Glomerular visceral epithelial cell (primary cell): ENCODE measurements at regions not wholly inside any gene's neighbourhood (a gene's known extent, or its start where the extent isn't known, plus 50 kb on each side); places are given as distances from the start of the nearest gene placed in this dataset.
"Not testable (repeated sequence)": the region's sequence is repeated elsewhere in the genome, so short reads cannot be mapped to it uniquely, and the experiment has no call there.

Source experiments
- DNase-seq: peaks from one replicate; pipeline ENCODE4 v3.0.0-alpha.2; 2016; ENCODE audit errors: extremely low spot score

DNA sequence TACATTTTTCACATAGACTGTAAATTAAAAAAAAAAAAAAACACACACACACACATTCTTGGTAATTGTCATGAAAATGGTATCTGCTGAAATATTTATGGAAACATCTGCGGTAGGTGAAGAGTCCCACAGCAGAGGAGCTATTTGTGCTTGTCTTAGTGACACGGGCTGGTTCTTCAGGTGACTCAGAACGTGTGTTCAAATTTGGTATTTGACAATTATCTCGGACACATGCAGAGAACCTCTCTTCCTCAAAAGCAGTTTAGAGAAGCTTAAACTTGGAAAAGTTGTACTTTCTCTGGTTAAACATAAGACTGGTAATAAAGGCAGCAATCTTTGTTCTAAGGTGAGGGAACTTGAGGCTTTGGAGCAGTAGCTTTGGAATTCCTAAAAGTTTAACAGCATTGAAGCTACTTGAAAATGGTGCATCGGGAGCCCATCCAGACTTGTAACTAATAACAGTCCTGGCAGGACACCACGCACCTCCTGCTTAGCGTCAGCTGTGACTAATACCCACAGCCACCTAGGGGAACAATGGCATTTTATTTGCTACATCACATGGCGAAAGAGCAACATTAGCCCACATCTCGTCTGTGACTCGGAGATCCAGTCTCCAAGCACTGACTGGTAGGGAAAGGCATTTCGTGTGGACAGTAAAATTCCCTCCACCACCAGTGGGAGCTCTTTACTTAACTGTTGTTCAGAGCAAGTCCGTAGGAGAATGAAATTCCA, 1505.1 kb upstream of the SLC10A2 start:
- peak; percentile 85 for DNase-seq

DNA sequence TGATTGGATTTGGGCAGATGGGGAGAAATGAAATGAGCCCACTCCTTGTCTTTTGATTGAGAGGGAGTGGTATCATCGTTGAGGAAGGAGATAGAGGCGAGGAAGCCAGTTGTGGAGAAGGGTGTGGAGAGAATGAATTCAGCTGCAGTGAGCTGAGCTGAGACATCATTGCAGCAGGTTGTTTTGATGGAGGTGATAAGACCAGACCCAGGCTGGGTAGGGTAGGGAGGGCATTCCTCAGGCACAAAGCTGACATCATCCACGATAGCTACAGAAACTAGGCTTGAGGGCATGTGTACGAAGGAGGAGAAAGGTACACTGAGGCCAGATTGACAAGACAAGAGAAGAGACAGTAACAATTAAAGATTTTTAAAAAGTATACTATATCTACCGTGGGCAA, 1500.9 kb upstream of the SLC10A2 start:
- no peak for DNase-seq

DNA sequence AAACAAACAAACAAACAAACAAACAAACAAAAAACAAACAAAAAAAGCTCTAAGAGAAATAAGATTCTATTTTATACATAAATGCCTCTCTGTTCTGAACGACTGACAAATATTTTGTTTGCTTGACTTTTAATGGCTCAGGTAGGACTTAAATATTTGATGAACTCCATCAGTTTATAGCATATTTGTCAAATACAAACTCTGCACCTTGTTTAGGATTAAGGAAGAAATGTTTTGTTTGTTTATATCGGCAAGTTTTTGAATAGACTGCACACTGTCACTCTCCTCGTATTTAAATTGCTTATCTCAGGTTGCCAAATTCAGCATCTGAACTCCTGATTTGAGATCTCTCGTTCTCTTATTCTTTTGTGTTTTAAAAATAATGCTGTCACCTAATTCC, 1499.7 kb upstream of the SLC10A2 start:
- DNase-seq, result no peak

DNA sequence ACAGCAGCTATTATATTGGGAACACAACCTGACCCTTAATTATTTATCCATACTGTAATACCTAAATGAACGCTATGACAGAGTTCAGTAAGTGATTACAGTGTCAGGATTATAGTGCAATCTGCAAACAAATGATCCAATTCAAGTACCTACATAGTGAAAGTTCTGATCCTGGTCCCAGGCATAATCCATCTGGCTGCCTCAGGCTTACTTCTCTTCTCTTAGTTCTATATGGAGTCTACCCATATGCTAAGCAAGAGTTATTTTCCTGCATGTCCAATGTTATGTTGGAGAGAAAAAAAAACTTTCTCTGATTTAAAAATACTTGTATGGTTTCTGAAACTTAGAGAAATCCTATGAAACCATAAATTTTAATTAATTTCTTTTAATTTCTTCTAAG, 1487.7 kb upstream of the SLC10A2 start:
- no peak for DNase-seq

DNA sequence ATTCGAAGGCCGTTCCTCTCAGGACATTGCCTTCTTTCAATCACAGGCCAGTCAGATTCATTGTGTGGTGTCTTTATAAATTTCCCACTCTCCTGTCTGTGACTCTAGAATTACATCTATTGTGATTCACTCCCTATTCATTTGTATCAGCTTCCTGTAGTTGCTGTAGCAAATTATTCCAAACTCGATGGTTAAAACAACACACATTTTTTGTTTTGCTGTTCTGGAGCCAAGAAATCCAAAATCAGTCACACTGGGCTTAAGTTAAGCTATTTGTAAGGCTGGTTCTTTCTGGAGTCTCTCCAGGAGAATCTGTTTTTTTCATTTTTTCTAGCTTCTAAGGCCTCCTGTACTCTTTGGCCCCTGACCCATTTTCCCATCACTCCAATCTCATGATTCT, 1487.0 kb upstream of the SLC10A2 start:
- DNase-seq, result no peak

DNA sequence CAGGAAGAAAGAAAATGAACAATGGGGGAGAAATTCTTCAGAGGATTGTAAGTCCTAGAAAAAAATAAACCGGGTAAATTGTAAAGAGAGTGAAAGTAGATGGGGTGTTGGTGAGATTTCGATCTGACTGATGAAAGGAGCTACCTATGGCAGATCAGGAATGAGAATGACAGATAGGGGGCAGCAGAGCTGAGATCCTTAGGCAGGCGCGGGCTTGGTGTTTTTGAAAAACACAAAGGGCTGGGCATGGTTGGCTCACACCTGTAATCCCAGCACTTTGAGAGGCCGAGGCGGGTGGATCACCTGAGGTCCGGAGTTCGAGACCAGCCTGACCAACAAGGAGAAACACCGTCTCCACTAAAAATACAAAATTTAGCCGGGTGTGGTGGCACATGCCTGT, 1468.6 kb upstream of the SLC10A2 start:
- no peak for DNase-seq

DNA sequence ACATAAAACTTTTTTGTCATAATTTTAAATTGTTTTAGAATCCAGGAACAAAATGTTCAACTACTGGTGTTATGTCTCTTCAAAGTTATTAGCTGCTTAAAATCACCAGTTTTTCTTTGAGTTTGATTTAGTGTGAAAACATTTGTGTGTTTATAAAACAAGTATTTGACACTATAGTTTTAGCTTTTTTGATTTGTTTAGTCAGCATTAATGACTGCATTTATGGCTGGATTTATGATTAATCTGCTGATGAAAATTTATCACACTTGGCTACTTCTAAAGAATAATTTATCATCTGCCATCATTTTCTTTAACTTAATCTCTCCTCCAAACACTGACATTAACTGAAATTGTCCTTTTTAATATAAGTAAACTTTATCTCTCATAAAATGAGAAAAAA, 1465.9 kb upstream of the SLC10A2 start:
- no peak for DNase-seq

DNA sequence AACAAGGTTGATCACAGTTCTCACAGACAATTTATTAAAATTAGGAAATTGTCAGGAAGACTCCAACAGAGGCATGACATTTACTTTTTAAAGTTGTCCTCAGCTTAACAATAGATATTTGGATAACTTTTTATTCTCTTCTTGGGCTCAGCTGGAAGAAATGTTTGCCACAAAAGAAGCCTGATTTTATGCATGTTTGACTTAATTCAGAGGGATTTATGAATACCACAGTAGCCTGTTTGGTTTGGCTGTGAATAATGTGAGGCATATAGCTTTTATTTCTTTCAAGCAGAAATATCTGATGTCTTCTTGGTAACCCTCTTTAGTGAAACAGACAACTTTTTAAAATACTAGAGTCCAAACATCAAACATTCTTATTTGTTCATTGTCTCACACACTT, 1464.5 kb upstream of the SLC10A2 start:
- DNase-seq, result no peak

DNA sequence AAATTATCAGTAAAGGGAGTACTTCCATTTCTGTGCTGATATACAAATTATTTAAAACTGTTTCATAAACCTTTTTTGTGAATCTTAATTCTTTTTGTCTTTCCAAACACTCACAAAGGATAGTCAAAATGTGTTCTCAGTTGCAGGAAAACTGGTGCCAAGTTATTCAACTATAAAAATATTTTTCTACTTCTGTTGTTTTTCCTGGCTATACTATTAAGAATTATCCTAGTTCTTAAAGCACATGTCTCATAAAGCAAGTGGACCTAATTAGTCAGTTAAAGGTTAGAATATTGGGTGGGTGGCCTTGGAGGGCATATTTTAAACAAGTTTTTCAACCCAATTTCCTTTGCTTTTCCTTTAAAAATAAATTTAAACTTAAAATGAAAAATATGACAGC, 1460.3 kb upstream of the SLC10A2 start:
- DNase-seq, result no peak

DNA sequence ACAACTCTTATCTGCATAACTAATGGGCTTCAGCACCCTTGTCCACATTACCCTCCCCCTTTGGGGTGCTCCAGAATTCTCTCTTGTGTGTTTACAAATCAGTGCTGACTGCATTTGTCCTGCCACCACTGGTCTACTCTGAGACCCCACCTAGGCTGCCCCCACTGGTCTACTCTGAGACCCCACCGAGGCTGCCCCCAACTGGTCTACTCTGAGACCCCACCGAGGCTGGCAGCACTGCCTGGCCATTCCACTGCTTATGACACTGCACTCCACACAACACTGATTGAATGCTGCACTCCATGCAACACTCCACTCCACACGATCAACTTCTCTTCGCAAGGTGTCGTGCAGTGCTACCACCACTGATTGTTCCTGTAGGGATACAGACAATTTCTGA, 1459.2 kb upstream of the SLC10A2 start:
- no peak for DNase-seq

DNA sequence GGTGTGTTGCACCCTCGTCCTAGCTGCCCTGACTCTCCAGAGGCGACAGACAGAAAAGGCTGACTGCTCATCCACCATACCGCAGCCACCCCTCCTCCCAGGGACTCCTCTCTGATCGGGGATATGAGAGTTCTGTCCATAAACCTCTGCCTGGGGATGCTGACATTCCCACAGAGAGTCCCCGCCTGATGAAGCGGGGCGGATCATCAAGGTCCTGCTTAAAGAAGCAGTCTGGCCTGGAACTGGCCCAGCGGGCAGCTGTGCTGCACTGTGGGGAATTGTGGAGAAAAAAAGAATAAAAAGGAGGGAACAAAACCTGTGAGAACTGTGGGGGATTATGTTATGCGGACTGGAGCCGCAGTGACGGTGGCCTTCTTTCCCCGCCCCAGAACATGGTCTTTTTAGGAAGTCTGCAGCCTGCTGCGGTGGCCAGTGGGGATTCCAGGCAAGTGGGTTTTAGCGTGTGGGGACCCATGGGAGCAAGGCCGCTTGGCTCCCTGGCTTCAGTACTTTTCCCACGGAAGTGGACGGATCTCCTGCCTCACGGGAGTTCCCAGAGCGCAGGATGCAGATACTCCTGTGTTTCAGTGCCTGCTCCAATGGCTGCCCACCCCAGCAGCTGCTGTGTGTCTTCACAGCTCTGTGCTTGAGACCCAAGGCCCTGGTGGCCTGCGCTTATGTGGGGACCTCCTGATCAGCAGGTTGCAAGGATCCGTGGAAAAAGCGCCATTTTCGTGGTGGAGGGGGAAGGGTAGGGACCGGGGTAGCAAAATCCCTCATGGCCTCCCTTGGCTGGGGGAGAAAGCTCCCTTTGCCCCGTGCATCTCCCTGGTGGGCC, 1456.2 kb upstream of the SLC10A2 start:
- DNase-seq, result no peak

DNA sequence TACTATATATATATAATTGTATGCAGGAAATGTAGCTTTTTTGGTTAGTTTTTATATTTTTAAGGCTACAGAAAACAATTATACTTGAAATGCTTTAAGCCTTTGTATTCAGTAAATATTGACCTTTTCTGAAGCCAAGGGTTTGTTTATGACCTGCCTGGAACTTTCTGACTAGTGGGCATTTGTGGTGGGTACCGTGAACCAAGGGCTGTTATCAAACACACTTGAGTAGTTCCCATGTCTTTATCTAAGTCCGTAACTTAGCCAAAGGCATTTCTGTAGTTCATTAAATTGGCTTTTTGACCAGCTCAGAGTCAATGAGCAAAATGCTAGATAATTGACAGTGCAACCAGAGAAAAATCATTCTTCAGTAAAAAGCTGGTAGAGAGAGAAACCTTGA, 1444.2 kb upstream of the SLC10A2 start:
- DNase-seq, result no peak

DNA sequence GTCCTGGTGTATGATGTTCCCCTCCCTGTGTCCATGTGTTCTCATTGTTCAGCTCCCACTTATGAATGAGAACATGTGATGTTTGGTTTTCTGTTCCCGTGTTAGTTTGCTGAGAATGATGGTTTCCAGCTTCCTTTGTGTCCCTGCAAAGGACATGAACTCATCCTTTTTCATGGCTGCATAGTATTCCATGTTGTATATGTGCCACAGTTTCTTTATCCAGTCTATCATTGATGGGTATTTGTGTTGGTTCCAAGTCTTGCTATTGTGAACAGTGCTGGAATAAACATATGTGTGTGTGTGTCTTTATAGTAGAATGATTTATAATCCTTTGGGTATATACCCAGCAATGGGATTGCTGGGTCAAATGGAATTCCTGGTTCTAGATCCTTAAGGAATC, 1427.3 kb upstream of the SLC10A2 start:
- DNase-seq, result not testable (repeated sequence)

DNA sequence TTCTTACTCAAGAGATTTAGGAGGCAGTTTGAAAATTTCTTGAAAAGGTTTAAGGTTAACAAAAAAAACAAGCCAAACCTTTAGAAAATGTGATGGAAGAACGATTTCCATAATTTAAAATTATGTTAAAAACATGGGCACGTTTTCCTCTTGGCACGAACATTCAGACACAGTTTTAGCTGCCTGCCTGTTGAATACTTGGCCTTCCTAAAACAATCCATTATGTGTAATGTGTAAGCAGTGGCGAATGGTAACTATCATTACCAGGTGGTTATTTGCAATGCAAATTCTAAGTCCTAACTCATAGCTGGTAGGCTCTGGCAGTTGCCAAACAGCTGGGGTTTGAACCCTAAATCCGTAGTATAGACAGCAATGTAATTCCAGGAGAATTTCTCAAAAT, 1425.7 kb upstream of the SLC10A2 start:
- DNase-seq, result no peak

DNA sequence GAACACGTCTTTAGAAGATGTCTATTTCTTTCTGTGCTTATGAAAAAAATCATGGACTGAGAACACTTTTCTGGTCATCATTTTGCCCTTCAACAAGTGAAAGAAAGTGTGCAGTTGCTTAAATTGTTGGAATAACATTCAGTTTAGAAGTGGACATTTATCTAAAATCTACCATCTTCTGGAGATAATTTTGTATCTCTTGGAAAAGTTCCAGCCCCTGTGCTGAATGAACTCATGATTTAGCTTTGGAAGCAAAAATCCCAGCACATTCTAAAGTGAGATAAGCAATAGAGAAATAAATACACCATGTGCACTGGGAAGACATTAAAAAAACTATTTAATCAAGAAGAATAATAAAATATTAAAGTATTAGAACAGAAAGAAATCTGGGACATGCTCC, 1420.8 kb upstream of the SLC10A2 start:
- no peak for DNase-seq

DNA sequence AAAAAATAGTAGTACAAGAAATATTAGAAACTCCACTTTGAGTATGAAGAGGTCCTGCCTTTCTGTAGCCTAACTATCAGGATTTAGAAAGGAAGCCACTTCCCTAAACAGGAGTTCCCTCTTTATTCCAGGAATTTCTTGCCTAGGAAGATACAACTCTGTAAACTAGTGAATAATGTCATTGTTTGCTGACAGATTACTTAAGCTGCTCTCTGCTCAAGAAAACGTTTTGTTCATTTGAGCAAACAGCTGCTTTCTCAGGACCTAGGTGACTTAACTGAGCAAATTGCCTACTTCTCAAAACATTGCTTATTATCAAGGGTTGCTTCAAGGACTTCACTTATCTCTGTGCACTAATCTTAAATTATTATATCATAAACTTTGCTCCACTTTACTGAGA, 1419.4 kb upstream of the SLC10A2 start:
- DNase-seq, result no peak

DNA sequence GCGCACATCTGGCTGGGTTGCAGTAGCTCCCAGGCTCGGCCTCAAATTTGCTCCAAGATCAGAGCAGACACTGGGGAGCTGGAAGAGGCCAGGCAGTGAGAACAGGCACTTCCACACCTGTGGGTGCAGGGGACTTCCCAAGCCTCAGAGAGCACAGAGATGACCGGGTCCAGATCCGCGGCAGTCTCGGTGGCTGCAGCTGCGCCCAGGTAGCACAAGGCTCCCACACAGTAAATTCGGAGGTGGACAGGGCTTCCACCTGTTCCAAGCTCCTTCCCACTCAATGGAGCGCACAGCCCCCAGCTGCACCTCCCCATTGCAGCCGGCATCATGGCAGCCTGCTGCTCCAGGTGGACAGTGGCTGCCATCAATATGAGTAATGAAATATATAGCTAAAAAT, 1417.4 kb upstream of the SLC10A2 start:
- no peak for DNase-seq

DNA sequence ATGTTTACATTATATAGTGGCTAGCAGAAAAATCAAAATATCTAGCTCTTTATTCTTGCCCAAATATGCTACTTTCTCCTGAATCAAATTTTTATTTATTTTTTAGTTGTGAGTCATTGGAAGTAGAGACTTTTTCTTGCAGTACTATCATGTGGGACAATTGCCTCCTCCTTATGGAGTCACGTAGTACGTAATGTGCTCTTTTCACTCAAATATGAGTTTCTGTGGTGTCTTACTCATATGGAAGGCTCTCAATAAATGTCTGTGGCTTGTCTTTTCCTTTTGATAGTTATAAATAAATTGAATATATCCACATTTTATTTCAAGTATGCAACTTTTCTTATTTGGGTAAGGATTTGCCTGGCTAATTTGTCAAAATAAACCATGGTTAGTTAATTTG, 1411.0 kb upstream of the SLC10A2 start:
- DNase-seq, result no peak

DNA sequence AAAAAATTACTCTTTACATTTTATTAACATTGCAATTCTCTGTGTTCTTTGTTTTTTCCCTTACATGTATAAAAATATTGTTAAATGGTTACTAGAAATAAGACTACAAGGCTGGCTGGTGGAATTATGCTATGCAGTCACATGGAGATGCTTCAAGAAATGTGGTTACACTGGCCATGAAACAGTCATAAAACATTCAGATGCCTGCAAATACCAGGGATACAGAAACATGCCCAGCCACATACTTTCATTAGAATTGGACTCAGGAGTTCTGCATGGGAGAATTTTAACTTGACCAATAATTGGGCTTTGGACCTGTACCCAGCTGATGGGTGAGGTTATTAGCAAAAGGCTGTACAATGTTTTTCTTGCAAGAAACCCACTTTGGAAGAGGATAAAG, 1407.7 kb upstream of the SLC10A2 start:
- DNase-seq, result peak; percentile 3

DNA sequence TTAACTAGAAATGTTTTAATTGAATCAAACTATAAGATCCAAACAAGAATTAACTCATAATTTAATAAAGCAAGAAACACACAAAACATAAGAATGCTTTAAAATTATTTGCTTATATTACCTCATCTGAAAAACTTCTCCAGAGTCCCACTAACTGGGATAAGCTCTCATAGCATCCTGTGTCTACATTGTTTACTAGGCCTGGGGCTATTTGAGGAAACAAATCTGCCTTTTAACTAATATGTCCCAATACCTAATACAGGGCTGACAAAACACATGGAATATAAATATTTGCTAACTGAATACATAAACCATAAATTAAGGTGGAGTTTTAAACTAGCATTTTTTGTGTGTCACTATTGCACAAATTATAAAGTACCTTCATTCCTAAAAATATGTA, 1399.8 kb upstream of the SLC10A2 start:
- DNase-seq, result no peak

DNA sequence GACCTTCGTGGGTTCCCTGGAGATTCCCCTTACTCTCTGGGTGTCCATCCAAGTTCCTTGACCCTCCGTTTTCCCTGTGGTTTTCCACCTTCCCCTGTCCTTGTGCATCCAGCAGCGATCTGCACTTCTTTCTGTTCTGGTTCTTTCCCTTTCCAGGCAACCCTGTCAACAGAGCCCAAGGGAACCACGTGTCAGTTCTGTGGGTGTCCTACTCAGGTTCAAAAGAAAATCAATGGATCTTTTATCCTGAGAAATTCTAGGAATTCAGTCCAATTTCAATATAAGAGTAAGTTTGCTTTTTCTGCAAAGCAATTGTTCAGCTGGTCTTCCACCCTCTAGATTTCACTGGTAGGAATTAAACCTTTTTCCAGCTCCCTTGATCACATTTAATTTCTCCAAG, 1394.8 kb upstream of the SLC10A2 start:
- DNase-seq, result no peak

DNA sequence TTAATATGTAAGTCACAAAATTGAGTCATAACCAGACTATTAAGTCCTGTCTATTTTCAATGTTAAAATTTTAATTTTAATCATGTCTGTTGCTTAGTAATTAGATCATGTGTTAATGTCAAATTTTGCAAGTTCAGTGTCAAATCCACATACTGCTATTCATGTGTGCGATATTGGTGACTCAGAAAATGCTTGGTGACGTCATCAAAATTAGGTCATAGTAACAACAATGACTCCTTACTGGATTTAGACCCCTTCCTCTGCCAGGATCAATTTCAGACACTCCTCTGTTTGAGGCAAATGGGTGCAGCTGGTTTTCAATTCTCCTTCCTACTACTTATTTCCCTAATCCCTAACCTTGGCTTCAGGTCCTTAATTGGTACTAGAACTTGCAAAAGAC, 1394.3 kb upstream of the SLC10A2 start:
- peak; percentile 18 for DNase-seq

DNA sequence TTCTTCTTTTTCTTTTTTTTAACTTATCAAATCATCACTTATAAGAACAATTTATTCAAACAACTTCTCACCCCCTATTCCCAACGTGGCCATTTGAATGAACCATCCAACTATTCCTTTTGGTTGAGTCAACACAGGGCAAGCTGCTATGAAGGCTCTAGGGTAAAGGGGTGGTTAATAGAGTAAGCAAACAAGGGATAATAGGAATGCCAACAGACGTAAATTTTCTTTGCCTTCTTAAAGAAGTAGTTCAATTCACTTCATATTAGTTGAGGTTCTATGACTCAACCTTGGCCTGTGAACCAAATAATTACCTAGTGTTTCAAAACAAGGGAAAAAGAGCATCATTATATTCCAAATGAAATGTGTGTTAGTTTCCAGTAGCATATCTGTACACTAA, 1383.8 kb upstream of the SLC10A2 start:
- DNase-seq, result no peak

DNA sequence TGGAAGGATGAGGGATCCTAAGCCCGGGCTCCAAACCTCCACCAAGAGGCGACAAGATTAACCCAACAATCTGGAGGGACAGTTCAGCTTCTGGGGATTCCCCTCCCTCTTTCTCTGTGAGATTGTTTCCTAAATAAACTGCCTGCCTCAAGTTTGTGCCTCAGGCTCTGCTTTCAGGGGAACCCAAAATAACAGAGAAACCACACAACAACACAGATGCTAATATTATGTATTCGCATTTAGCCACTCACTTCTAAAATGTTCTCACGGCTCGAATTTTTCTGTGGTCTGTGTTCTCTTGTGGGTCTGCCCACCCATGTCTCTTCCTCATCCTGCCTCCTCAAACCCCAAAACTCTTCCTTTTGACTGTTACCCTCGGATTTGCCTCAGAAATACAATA, 1381.1 kb upstream of the SLC10A2 start:
- DNase-seq, result no peak
